Adipocyte (in vitro differentiated cells): ENCODE measurements at regions not wholly inside any gene's neighbourhood (a gene's known extent, or its start where the extent isn't known, plus 50 kb on each side); places are given as distances from the start of the nearest gene placed in this dataset.
A peak's percentile ranks its signal among the peaks of the same experiment; 100 is the strongest.

Experiments used
- DNase-seq: peaks from one replicate; pipeline ENCODE4 v3.0.0-alpha.2; 2015; ENCODE audit warnings: low read depth
- H3K27me3 ChIP-seq: replicated peaks from 2 replicates; pipeline ENCODE4 v1.7.0; 2013; ENCODE audit warnings: mild to moderate bottlenecking, low read length, moderate library complexity; ENCODE audit not compliant: control insufficient read depth, insufficient read depth
- H3K36me3 ChIP-seq: 2 replicates; pipeline ENCODE4 v1.7.0; 2013; ENCODE audit warnings: low read length, mild to moderate bottlenecking, moderate library complexity; ENCODE audit not compliant: control insufficient read depth, insufficient read depth, severe bottlenecking
- H3K4me1 ChIP-seq: 2 replicates; pipeline ENCODE4 v1.7.0; 2013; ENCODE audit warnings: mild to moderate bottlenecking, low read length, moderate library complexity; ENCODE audit not compliant: control insufficient read depth, insufficient read depth
- H3K4me3 ChIP-seq: 2 replicates; pipeline ENCODE4 v1.7.0; 2013; ENCODE audit warnings: mild to moderate bottlenecking, low read length, moderate library complexity
- H3K9ac ChIP-seq: 2 replicates; pipeline ENCODE4 v1.7.0; 2013; ENCODE audit warnings: mild to moderate bottlenecking, low read length, moderate library complexity
- H3K9me3 ChIP-seq: 2 replicates; pipeline ENCODE4 v1.7.0; 2013; ENCODE audit warnings: mild to moderate bottlenecking, low read length, moderate library complexity; ENCODE audit not compliant: control insufficient read depth

DNA sequence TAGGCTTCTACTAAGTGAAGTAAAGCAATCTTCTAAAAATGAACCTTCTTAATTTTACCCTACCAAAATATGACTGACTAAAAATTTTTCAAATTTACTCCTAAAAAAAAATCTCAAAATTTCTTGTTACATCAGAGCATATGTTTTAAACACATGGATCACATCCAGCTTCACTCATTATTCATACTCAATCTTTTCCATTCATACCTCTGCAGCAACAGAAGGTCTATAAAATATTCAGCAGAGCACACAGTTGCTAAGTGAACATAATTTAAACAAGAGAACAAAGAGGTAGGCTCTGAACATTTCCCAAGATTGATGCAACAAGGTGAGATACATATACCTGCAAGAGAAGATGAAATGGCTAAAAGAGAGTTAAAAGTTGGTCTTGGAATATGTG, 213.9 kb downstream of the SOD2 start:
- Histone ChIP-seq H3K4me1 (no peaks in the 10 kb centered on the region), H3K4me3 (no peak overlapping the region), H3K36me3 (no peaks in the 10 kb centered on the region), H3K27me3 (no peaks in the 10 kb centered on the region), H3K9ac (no peak overlapping the region), H3K9me3 (peaks cover 6% of the 10 kb centered on the region)
- DNase-seq, result no peak

DNA sequence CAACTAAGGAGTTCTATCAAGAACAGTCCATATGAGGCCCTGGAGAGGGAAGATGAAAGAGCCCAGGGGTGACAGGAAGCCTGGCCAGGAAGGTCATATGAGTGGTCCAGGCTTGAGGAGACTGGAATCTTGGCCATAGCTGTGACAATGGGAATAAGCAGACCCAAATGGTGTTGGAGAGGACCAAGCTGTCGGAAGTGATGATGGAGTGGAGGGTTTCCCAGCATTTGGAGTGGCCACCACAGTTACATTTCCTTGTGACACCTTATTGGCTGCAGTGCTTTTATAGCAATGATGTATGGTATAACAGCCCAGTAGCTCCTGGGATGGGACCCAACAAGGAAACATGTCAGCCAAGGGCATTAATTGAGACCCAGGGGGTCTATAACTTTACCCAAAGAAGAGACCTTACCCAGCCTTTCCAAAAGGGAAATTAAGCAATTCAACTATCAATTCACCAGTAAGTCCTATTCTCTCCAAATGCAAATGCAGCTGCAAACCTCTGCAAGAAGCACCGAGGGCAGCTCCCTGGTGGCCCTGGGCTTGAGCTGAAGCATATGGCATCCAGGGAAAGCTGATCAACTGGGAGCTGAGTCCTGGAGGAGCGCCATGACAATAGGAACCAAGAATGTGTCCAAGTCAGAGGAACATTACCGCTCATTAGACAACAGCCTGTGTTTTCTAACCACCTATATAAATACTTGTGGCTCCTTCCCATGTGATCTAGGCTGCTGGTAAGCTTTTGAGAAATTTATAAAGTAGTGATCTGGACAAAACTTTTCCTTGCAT, 219.4 kb downstream of the SOD2 start:
- H3K4me3 ChIP-seq, result no peak overlapping the region
- peaks cover 3% of the 10 kb centered on the region for H3K9me3 ChIP-seq
- no peaks in the 10 kb centered on the region for H3K36me3 ChIP-seq
- peaks cover 4% of the 10 kb centered on the region for H3K4me1 ChIP-seq
- no peak for DNase-seq
- H3K27me3 ChIP-seq, result no peaks in the 10 kb centered on the region
- H3K9ac ChIP-seq, result no peak overlapping the region

DNA sequence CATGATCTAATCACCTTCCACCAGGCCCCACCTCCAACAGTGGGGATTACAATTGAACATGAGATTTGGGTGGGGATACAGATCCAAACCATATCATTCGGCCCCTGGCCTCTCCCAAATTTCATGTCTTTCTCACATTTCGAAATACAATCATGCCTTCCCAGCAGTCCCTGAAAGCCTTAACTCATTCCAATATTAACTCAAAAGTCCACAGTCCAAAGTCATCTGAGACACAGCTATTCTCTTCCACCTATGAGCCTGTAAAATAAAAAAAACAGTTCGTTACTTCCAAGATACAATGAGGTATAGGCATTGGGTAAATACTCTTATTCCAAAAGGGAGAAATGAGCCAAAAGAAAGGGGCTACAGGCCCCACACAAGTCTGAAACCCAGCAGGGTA, 222.6 kb downstream of the SOD2 start:
- H3K9ac ChIP-seq, result no peak overlapping the region
- DNase-seq, result no peak
- peaks cover 4% of the 10 kb centered on the region for H3K4me1 ChIP-seq
- no peaks in the 10 kb centered on the region for H3K36me3 ChIP-seq
- no peaks in the 10 kb centered on the region for H3K27me3 ChIP-seq
- no peaks in the 10 kb centered on the region for H3K9me3 ChIP-seq
- no peak overlapping the region for H3K4me3 ChIP-seq

DNA sequence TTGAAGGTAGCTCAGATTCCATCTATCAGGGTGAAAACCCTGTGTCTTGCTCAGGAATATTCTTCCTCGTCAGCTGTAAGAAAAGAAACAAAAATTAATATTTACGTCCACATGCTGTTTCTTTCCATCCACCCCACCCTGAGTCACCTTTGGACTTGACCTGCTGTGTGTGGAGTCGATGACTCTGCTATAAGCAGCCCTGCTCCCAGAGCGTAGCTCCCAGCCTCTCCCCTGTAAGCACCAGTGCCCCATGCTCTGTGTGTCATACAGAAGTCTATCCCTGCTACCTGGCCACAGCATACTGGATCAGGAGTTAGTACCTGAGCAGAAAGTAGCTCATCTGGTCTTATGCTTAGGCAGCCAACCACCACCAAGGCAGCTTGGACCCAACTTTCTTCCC, 223.6 kb downstream of the SOD2 start:
- Histone ChIP-seq H3K4me1 (peaks cover 4% of the 10 kb centered on the region), H3K9me3 (no peaks in the 10 kb centered on the region), H3K27me3 (no peaks in the 10 kb centered on the region), H3K4me3 (no peak overlapping the region), H3K36me3 (no peaks in the 10 kb centered on the region), H3K9ac (no peak overlapping the region)
- DNase-seq, result no peak

GRCh38 chr6:159468994-159469393, 224.0 kb downstream of the SOD2 start:
- no peak for DNase-seq
- Histone ChIP-seq H3K27me3 (no peaks in the 10 kb centered on the region), H3K36me3 (no peaks in the 10 kb centered on the region), H3K4me3 (no peak overlapping the region), H3K9me3 (no peaks in the 10 kb centered on the region), H3K4me1 (peaks cover 4% of the 10 kb centered on the region), H3K9ac (no peak overlapping the region)

- Histone ChIP-seq H3K4me1 (no peaks in the 10 kb centered on the region), H3K27me3 (no peaks in the 10 kb centered on the region), H3K9ac (no peak overlapping the region), H3K4me3 (no peak overlapping the region), H3K9me3 (no peaks in the 10 kb centered on the region), H3K36me3 (no peaks in the 10 kb centered on the region)
- DNase-seq, result peak; percentile 6
These were observed 225.5 kb downstream of the SOD2 start for GRCh38 chr6:159467473-159468041.

- Histone ChIP-seq H3K36me3 (no peaks in the 10 kb centered on the region), H3K9me3 (no peaks in the 10 kb centered on the region), H3K27me3 (no peaks in the 10 kb centered on the region), H3K9ac (no peak overlapping the region), H3K4me1 (no peaks in the 10 kb centered on the region), H3K4me3 (no peak overlapping the region)
- no peak for DNase-seq
These were observed 226.1 kb downstream of the SOD2 start for GRCh38 chr6:159466926-159467325.

GRCh38 chr6:159464816-159465215, 228.2 kb downstream of the SOD2 start:
- Histone ChIP-seq H3K9ac (no peak overlapping the region), H3K36me3 (no peaks in the 10 kb centered on the region), H3K27me3 (no peaks in the 10 kb centered on the region), H3K4me1 (no peaks in the 10 kb centered on the region), H3K9me3 (no peaks in the 10 kb centered on the region), H3K4me3 (no peak overlapping the region)
- no peak for DNase-seq

- no peak overlapping the region for H3K4me3 ChIP-seq
- no peaks in the 10 kb centered on the region for H3K4me1 ChIP-seq
- no peak overlapping the region for H3K9ac ChIP-seq
- H3K27me3 ChIP-seq, result no peaks in the 10 kb centered on the region
- H3K9me3 ChIP-seq, result no peaks in the 10 kb centered on the region
- H3K36me3 ChIP-seq, result no peaks in the 10 kb centered on the region
- DNase-seq, result peak; percentile 44
These were observed 229.8 kb downstream of the SOD2 start for GRCh38 chr6:159463119-159463829.

DNA sequence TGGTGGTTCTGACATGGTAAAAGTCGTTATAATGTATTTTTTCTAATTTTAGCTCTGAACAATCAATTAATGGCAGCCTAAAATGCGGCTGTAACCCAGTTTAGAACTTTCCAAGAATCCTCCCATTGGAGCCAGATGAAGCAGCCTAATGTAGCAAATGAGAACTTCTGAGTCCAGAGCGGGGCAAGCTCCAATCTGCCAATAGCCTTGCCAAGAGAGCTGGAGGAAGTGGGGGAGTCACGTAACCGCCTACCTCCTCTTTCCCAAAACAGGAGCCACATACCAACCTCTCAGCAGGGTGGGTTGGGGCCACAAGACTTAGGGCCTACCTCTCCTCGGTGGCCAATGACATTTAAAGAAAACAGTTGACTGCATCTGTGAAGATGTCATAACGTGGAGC, 230.6 kb downstream of the SOD2 start:
- H3K9me3 ChIP-seq, result no peaks in the 10 kb centered on the region
- H3K4me1 ChIP-seq, result no peaks in the 10 kb centered on the region
- no peaks in the 10 kb centered on the region for H3K36me3 ChIP-seq
- no peak overlapping the region for H3K9ac ChIP-seq
- DNase-seq, result no peak
- no peaks in the 10 kb centered on the region for H3K27me3 ChIP-seq
- H3K4me3 ChIP-seq, result no peak overlapping the region

DNA sequence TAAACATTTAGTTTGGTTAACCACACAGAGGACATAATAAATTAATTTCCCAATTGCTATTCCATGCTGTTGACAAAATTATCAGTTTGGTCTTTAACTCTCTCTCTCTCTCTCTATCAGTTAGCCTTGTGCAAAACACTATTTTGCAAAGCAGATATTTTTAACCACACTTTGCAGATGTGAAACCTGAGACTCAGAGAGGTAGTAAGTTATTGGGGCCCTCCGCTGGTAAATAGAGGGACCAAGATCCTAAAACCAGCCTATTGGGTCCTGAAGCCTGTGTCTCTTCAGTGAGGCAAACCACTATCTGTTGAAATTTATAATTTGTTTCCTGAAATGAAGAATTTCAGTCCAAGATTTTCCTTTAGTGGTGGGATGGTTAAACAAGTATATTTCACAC, 231.0 kb downstream of the SOD2 start:
- DNase-seq, result no peak
- H3K9ac ChIP-seq, result no peak overlapping the region
- H3K4me3 ChIP-seq, result no peak overlapping the region
- no peaks in the 10 kb centered on the region for H3K27me3 ChIP-seq
- H3K9me3 ChIP-seq, result no peaks in the 10 kb centered on the region
- no peaks in the 10 kb centered on the region for H3K36me3 ChIP-seq
- H3K4me1 ChIP-seq, result no peaks in the 10 kb centered on the region
